Peyer's patch (tissue), 4 donors: ENCODE measurements at regions not wholly inside any gene's neighbourhood (a gene's known extent, or its start where the extent isn't known, plus 50 kb on each side); places are given as distances from the start of the nearest gene placed in this dataset.

ENCODE experiments used
- CTCF ChIP-seq, 6 experiments: fragments of 450-650 bp in 4 of 6; fragments of 200-600 bp in 2 of 6; sonication (generic) in 1 of 6; IDR thresholded peaks; one replicate each; pipeline ENCODE4 v1.5.1; 2017 to 2019; ENCODE audit warnings: antibody characterized with exemption in 6 of 6, mild to moderate bottlenecking in 3 of 6, moderate library complexity in 1 of 6
- POLR2A ChIP-seq, 2 donors: fragments of 450-650 bp; IDR thresholded peaks; one replicate each; pipeline ENCODE4 v1.5.1; 2017; ENCODE audit warnings: antibody characterized with exemption in 2 of 2, mild to moderate bottlenecking in 2 of 2, moderate library complexity in 2 of 2

- TF ChIP-seq CTCF (IDR thresholded peaks at IDR 0.05) = no peak
- no peak for TF ChIP-seq POLR2A (IDR thresholded peaks at IDR 0.05)
These were observed 139.6 kb downstream of the TWIST2 start for GRCh38 chr2:238987352-238987981.
